ENCODE measurements at regions not wholly inside any gene's neighbourhood (a gene's known extent, or its start where the extent isn't known, plus 50 kb on each side); places are given as distances from the start of the nearest gene placed in this dataset.
"Not testable (repeated sequence)": the region's sequence is repeated elsewhere in the genome, so short reads cannot be mapped to it uniquely, and the experiment has no call there.

GRCh38 chr15:36161771-36162212 is 417.6 kb upstream of the CDIN1 start:
- no peak overlapping the region for H3K27ac ChIP-seq
- TF ChIP-seq CTCF (IDR thresholded peaks at IDR 0.05) (no peak), ZFX (IDR thresholded peaks at IDR 0.05; ENCODE audit: borderline replicate concordance) (no peak)

- H3K27ac ChIP-seq: not testable (repeated sequence)
Measured at GRCh38 chr15:36163983-36164382, 415.4 kb upstream of the CDIN1 start.

GRCh38 chr15:36172955-36173354 is 406.5 kb upstream of the CDIN1 start:
- H3K27ac ChIP-seq: no peak overlapping the region
- TF ChIP-seq ZFX (IDR thresholded peaks at IDR 0.05; ENCODE audit: borderline replicate concordance): no peak
- no peak for TF ChIP-seq CTCF (IDR thresholded peaks at IDR 0.05)

GRCh38 chr15:36175186-36175740 is 404.2 kb upstream of the CDIN1 start:
- no peak overlapping the region for H3K27ac ChIP-seq
- TF ChIP-seq ZFX (IDR thresholded peaks at IDR 0.05; ENCODE audit: borderline replicate concordance) (no peak), CTCF (IDR thresholded peaks at IDR 0.05) (no peak)

- TF ChIP-seq CTCF (IDR thresholded peaks at IDR 0.05) (no peak), ZFX (IDR thresholded peaks at IDR 0.05; ENCODE audit: borderline replicate concordance) (no peak)
- H3K27ac ChIP-seq: no peak overlapping the region
Measured at GRCh38 chr15:36175741-36176291, 403.6 kb upstream of the CDIN1 start.

GRCh38 chr15:36177590-36178302 is 401.7 kb upstream of the CDIN1 start:
- H3K27ac ChIP-seq: peak overlapping the region; percentile 50
- no peak for TF ChIP-seq CTCF (IDR thresholded peaks at IDR 0.05)
- TF ChIP-seq ZFX (IDR thresholded peaks at IDR 0.05; ENCODE audit: borderline replicate concordance): no peak

- TF ChIP-seq CTCF (IDR thresholded peaks at IDR 0.05): no peak
- no peak for TF ChIP-seq ZFX (IDR thresholded peaks at IDR 0.05; ENCODE audit: borderline replicate concordance)
- peak overlapping the region; percentile 50 for H3K27ac ChIP-seq
Measured at GRCh38 chr15:36178303-36178633, 401.2 kb upstream of the CDIN1 start.

Data from 22Rv1 (cell line).